ENCODE measurements at regions not wholly inside any gene's neighbourhood (a gene's known extent, or its start where the extent isn't known, plus 50 kb on each side); places are given as distances from the start of the nearest gene placed in this dataset.

- no peak for TF ChIP-seq CTCF (IDR thresholded peaks at IDR 0.05; ENCODE audit: insufficient read depth, low read length, poor library complexity, severe bottlenecking)
- Histone ChIP-seq H3K4me3 (replicated peaks; ENCODE audit: low read depth, low read length) (no peak overlapping the region), H3K27me3 (replicated peaks; ENCODE audit: control insufficient read depth, insufficient read depth, low read length) (no peaks in the 10 kb centered on the region), H3K36me3 (ENCODE audit: control insufficient read depth, insufficient read depth, low read length) (no peaks in the 10 kb centered on the region)
- DNase-seq (ENCODE audit: extremely low read depth, insufficient read length), result no peak
Observed at GRCh38 chr19:31648347-31648746, 299.1 kb upstream of the TSHZ3 start.

DNA sequence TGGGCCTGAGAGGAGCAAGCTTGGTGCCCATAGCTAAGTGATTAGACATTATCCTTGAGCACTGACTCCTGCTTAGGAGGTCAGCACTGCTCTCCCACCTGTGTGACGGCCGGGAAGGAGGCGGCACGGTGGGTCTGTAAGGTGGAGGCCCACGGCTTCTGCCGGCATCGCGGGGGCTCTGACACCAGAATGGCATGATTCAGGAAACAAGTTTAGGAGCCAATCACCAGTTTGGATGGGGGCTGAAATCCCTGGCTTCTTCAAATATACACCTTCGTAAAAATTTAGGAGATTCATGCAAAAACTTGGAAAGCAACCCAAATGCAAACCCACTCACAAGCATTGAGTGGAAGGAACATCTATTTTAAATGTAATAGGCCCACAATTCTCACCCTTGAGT lies 307.3 kb upstream of the TSHZ3 start:
- H3K36me3 ChIP-seq (ENCODE audit: control insufficient read depth, insufficient read depth, low read length), result no peaks in the 10 kb centered on the region
- H3K4me3 ChIP-seq (replicated peaks; ENCODE audit: low read depth, low read length), result no peak overlapping the region
- DNase-seq (ENCODE audit: extremely low read depth, insufficient read length), result no peak
- TF ChIP-seq CTCF (IDR thresholded peaks at IDR 0.05; ENCODE audit: insufficient read depth, low read length, poor library complexity, severe bottlenecking), result no peak
- no peaks in the 10 kb centered on the region for H3K27me3 ChIP-seq (replicated peaks; ENCODE audit: control insufficient read depth, insufficient read depth, low read length)

DNA sequence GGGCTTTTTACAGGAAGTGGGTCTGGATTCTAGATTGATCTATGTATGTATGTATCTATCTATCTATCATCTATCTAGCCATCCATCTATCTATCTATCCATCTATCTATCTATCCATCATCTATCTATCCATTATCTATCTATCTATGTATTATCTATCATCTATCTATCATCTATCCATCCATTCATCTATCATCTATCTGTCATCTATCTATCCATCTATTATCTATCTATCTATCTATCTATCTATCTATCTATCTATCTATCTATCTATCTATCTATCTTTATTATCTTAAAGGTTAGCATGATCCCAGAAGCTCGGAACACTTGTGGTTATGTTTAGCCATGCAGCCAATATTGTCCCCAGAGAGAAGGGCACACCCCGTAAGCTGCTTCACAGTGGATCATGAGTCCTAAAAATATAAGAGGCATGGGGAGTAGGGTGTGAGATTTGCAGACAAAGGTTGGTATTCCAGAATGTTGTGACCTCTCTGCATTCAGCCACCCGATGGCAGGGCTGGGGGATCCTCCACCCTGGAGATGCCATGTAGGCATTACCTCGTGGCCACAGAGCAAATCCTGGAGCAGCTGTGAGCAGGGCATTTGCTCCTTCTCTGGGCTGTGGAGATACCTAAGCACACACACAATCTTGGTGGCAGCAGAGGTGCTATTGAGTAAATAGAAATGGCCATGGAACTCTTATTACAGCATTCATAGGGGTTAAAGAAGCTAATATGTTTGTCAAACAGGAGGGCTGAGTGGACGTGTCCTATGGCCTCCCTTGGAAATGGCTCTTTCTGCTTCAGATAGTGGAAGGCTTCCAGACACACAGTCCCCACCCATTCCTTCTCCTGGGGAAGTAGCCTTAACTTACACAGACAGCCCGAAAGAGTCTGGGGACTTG lies 310.0 kb upstream of the TSHZ3 start:
- TF ChIP-seq CTCF (IDR thresholded peaks at IDR 0.05; ENCODE audit: insufficient read depth, low read length, poor library complexity, severe bottlenecking), result no peak
- Histone ChIP-seq H3K4me3 (replicated peaks; ENCODE audit: low read depth, low read length) (no peak overlapping the region), H3K27me3 (replicated peaks; ENCODE audit: control insufficient read depth, insufficient read depth, low read length) (no peaks in the 10 kb centered on the region), H3K36me3 (ENCODE audit: control insufficient read depth, insufficient read depth, low read length) (no peaks in the 10 kb centered on the region)
- DNase-seq (ENCODE audit: extremely low read depth, insufficient read length), result no peak

DNA sequence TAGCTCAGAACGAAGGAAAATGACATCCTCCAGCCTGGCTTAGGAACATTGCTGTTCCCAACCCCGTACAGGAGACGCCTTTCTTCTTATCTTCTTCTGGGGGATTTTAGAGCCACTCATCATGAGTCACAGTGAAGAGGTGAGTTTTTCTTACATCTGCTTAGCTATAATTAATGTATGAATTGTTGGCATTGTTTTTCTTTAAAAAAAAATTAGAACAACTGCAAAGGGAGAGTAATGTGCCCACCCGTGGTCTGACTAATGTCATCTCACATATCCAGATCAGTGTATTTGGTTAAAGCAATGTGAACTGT lies 310.6 kb upstream of the TSHZ3 start:
- Histone ChIP-seq H3K36me3 (ENCODE audit: control insufficient read depth, insufficient read depth, low read length) (no peaks in the 10 kb centered on the region), H3K4me3 (replicated peaks; ENCODE audit: low read depth, low read length) (no peak overlapping the region), H3K27me3 (replicated peaks; ENCODE audit: control insufficient read depth, insufficient read depth, low read length) (no peaks in the 10 kb centered on the region)
- DNase-seq (ENCODE audit: extremely low read depth, insufficient read length), result no peak
- no peak for TF ChIP-seq CTCF (IDR thresholded peaks at IDR 0.05; ENCODE audit: insufficient read depth, low read length, poor library complexity, severe bottlenecking)

- Histone ChIP-seq H3K27me3 (replicated peaks; ENCODE audit: control insufficient read depth, insufficient read depth, low read length) (no peaks in the 10 kb centered on the region), H3K36me3 (ENCODE audit: control insufficient read depth, insufficient read depth, low read length) (no peaks in the 10 kb centered on the region), H3K4me3 (replicated peaks; ENCODE audit: low read depth, low read length) (no peak overlapping the region)
- DNase-seq (ENCODE audit: extremely low read depth, insufficient read length), result no peak
- no peak for TF ChIP-seq CTCF (IDR thresholded peaks at IDR 0.05; ENCODE audit: insufficient read depth, low read length, poor library complexity, severe bottlenecking)
Observed at GRCh38 chr19:31664096-31664495, 314.9 kb upstream of the TSHZ3 start.
